NCI-H345 treated with DMSO at 0.1 percent for 48 hours (cell line): ENCODE measurements at regions not wholly inside any gene's neighbourhood (a gene's known extent, or its start where the extent isn't known, plus 50 kb on each side); places are given as distances from the start of the nearest gene placed in this dataset.
A peak's percentile ranks its signal among the peaks of the same experiment; 100 is the strongest.

Experiments used
- DNase-seq: peaks from one replicate; lab custom pipeline; 2025; ENCODE audit not compliant: unreplicated experiment; lab: John Stamatoyannopoulos, UW

- no peak for DNase-seq
Observed at GRCh38 chr2:64704161-64704560, 50.4 kb upstream of the SERTAD2 start.

GRCh38 chr2:64704996-64705395 lies 51.3 kb upstream of the SERTAD2 start:
- DNase-seq: no peak

GRCh38 chr2:64707276-64707675 lies 53.6 kb upstream of the SERTAD2 start:
- DNase-seq: no peak

- no peak for DNase-seq
Observed at GRCh38 chr2:64708829-64709228, 55.1 kb upstream of the SERTAD2 start.

- DNase-seq: no peak
Observed at GRCh38 chr2:64711252-64711800, 57.6 kb upstream of the SERTAD2 start.

GRCh38 chr2:64713686-64714085 lies 60.0 kb upstream of the SERTAD2 start:
- no peak for DNase-seq

- no peak for DNase-seq
Observed at GRCh38 chr2:64716569-64716968, 62.9 kb upstream of the SERTAD2 start.

- DNase-seq: no peak
Observed at GRCh38 chr2:64718250-64718885, 64.7 kb upstream of the SERTAD2 start.

- DNase-seq: no peak
Observed at GRCh38 chr2:64720535-64721319, 67.0 kb upstream of the SERTAD2 start.

- DNase-seq: no peak
Observed at GRCh38 chr2:64721320-64721623, 67.6 kb upstream of the SERTAD2 start.

- no peak for DNase-seq
Observed at GRCh38 chr2:64722291-64723044, 68.8 kb upstream of the SERTAD2 start.

GRCh38 chr2:64727013-64727767 lies 73.5 kb upstream of the SERTAD2 start:
- DNase-seq: no peak

- DNase-seq: no peak
Observed at GRCh38 chr2:64727843-64728463, 74.2 kb upstream of the SERTAD2 start.

GRCh38 chr2:64730551-64731262 lies 77.0 kb upstream of the SERTAD2 start:
- DNase-seq: peak; percentile 65

GRCh38 chr2:64731263-64731643 lies 77.5 kb upstream of the SERTAD2 start:
- no peak for DNase-seq

GRCh38 chr2:64731746-64732145 lies 78.0 kb upstream of the SERTAD2 start:
- DNase-seq: no peak

GRCh38 chr2:64732146-64732545 lies 78.4 kb upstream of the SERTAD2 start:
- DNase-seq: no peak

GRCh38 chr2:64735504-64735903 lies 81.8 kb upstream of the SERTAD2 start:
- DNase-seq: no peak

GRCh38 chr2:64737547-64737946 lies 83.8 kb upstream of the SERTAD2 start:
- DNase-seq: no peak

- DNase-seq: no peak
Observed at GRCh38 chr2:64738026-64738425, 84.3 kb upstream of the SERTAD2 start.
